Neutrophil (primary cell): ENCODE measurements at regions not wholly inside any gene's neighbourhood (a gene's known extent, or its start where the extent isn't known, plus 50 kb on each side); places are given as distances from the start of the nearest gene placed in this dataset.

ENCODE experiments used
- H3K27ac ChIP-seq: fragments of 200-600 bp; sonication (generic); 2 replicates; pipeline ENCODE4 v1.5.1; 2016; ENCODE audit warnings: mild to moderate bottlenecking, moderate library complexity
- H3K27me3 ChIP-seq: fragments of 200-600 bp; sonication (generic); 2 replicates; pipeline ENCODE4 v1.6.0; 2016; ENCODE audit warnings: mild to moderate bottlenecking
- H3K36me3 ChIP-seq: fragments of 200-600 bp; sonication (generic); 2 replicates; pipeline ENCODE4 v1.5.1; 2017
- H3K4me1 ChIP-seq, 2 experiments: fragments of 200-600 bp in 1 of 2; sonication (generic) in 1 of 2; 1 replicate in 1 of 2; 2 replicates in 1 of 2; pipeline versions ENCODE4 v1.5.1 to v1.6.1; 2013 to 2016; ENCODE audit warnings: low read depth in 1 of 2, low read length in 1 of 2, mild to moderate bottlenecking in 1 of 2, moderate library complexity in 1 of 2; ENCODE audit not compliant: control insufficient read depth in 1 of 2, insufficient read depth in 1 of 2
- H3K4me3 ChIP-seq, 2 experiments: fragments of 200-600 bp in 1 of 2; sonication (generic) in 1 of 2; 1 replicate in 1 of 2; 2 replicates in 1 of 2; pipeline ENCODE4 v1.5.1; 2013 to 2016; ENCODE audit warnings: low read depth in 1 of 2, low read length in 1 of 2, mild to moderate bottlenecking in 1 of 2, moderate library complexity in 1 of 2
- H3K9me3 ChIP-seq: fragments of 200-600 bp; sonication (generic); 2 replicates; pipeline ENCODE4 v1.5.1; 2016
- TF ChIP-seq, protein P1 (sequence below): fragments of 200-600 bp; sonication (generic); IDR thresholded peaks from 2 replicates; pipeline ENCODE4 v1.5.1; 2016; ENCODE audit warnings: antibody characterized with exemption

DNA sequence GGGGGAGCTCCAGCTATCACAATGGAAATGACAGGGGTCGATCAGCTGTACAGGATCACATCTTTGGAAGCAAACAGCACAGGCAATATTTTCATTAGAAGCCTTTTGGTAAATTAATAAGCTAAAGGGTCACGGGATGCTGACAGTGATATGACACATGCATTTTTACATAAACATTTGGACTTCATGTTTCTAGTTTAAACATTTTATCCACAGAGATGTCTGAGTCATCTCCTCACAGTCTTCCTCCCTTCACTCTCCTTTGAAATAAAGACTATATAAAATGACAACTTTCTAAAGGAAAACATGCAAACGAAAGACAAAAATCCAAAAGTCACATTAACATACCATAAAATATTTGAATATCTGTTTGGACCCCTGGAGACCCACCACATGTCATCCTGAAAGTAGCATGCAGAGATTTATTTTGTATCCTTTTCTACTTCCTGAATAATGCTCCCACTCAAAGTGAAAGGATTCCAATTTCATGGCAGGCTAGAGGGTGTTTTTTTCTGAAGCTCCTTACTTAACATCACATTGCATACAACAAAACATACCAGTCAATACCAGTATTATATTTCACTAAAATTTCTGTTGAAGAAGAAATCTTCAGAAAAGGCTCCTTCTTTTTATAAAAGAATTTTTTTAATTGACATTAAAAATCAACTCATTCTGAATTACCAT is 200.1 kb upstream of the PPARGC1A start:
- Histone ChIP-seq H3K27ac (no peak overlapping the region), H3K36me3 (no peaks in the 10 kb centered on the region), H3K4me3 (no peak overlapping the region), H3K9me3 (no peaks in the 10 kb centered on the region), H3K4me1 (no peaks in the 10 kb centered on the region), H3K27me3 (no peaks in the 10 kb centered on the region)
- TF ChIP-seq, protein P1, sequence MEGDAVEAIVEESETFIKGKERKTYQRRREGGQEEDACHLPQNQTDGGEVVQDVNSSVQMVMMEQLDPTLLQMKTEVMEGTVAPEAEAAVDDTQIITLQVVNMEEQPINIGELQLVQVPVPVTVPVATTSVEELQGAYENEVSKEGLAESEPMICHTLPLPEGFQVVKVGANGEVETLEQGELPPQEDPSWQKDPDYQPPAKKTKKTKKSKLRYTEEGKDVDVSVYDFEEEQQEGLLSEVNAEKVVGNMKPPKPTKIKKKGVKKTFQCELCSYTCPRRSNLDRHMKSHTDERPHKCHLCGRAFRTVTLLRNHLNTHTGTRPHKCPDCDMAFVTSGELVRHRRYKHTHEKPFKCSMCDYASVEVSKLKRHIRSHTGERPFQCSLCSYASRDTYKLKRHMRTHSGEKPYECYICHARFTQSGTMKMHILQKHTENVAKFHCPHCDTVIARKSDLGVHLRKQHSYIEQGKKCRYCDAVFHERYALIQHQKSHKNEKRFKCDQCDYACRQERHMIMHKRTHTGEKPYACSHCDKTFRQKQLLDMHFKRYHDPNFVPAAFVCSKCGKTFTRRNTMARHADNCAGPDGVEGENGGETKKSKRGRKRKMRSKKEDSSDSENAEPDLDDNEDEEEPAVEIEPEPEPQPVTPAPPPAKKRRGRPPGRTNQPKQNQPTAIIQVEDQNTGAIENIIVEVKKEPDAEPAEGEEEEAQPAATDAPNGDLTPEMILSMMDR, result no peak

DNA sequence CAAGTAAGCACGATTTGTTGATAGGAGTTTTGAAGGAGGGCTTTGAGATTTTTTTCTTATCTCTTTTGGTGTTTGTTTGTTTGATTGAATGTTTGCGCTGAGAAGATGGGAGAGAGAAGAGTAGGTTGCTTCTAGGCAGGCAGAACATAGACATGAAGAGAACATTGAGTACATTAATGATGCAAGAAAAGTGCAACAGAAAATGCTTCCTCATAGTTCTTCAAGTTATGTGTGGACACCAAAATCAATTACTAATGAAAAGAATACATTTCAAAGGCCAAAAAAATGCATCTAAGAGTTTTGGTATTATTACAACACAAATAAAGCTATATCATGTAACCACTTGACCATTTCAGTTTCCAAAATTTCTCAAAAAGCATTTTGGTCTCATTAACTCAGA is 191.0 kb upstream of the PPARGC1A start:
- Histone ChIP-seq H3K27ac (no peak overlapping the region), H3K4me1 (no peaks in the 10 kb centered on the region), H3K27me3 (no peaks in the 10 kb centered on the region), H3K4me3 (no peak overlapping the region), H3K9me3 (no peaks in the 10 kb centered on the region), H3K36me3 (no peaks in the 10 kb centered on the region)
- TF ChIP-seq, protein P1, result no peak

DNA sequence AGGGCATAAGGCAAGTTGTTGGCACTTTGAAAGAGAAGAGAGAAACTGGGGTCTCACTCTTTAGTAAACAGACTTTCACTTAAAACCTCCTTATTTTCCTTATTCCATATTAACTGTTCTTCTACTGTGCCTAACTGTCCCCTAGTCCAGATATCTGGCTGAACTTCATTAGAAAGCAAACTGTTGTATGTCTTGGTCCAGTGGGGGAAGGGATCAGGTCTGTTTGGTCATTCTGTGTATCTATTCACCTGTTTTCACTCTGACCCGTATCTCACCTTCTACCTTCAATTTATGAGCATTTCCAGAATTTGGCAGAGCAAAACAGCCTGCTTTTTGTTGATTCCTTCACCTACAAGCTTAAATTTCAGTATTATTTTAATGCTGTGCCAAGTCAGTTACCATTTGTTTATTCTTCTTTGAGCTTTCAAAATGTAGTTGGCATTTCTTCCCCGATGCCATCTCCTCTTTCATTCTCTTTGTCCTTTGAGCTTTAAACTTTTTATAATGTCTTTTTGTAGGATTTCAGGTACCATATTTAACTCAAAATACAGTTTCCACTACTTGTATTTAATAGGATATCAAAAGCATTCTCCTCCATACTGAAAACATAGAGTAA is 188.6 kb upstream of the PPARGC1A start:
- H3K9me3 ChIP-seq, result no peaks in the 10 kb centered on the region
- TF ChIP-seq, protein P1, result no peak
- H3K27ac ChIP-seq, result no peak overlapping the region
- H3K4me3 ChIP-seq, result no peak overlapping the region
- H3K4me1 ChIP-seq, result no peaks in the 10 kb centered on the region
- H3K27me3 ChIP-seq, result no peaks in the 10 kb centered on the region
- no peaks in the 10 kb centered on the region for H3K36me3 ChIP-seq

DNA sequence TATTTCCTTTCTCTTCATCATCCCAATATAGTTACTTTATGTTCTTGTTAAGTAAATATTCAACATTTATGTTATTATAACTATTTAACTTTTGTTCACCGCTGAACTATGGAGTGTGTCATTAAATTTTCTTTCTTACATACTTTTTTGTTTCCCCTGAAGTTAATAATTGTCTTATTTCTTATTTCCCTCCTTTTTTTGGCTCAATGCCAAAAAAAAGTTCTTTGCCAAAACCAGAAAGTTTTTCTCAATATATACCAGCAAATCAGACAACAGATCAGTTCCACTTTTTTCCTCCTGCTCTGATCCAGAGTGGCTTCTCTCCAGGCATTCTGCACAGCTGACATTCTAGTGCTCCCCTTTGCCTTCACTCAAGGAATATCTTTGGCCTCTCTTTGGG is 187.0 kb upstream of the PPARGC1A start:
- Histone ChIP-seq H3K4me3 (no peak overlapping the region), H3K36me3 (no peaks in the 10 kb centered on the region), H3K4me1 (no peaks in the 10 kb centered on the region), H3K27ac (no peak overlapping the region), H3K27me3 (no peaks in the 10 kb centered on the region), H3K9me3 (no peaks in the 10 kb centered on the region)
- TF ChIP-seq, protein P1, result no peak

DNA sequence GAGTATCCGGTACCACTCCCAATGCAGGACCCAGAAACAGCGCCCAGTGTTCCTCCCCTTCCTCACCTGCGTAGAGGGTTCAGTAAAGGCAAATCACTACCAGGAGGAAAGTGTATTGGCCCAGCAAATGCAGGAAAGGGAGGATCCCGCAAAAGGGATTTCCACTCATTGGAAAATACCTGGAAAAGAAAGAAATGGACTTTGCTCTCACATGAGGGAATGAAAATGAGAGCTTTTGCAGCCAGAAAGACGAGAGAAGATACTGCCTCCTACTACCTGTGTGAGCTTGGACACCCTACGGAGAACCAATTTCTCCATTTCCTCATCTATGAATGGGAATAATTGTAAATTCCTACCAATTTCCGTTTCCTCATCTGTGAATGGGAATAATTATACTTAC is 184.1 kb upstream of the PPARGC1A start:
- no peaks in the 10 kb centered on the region for H3K27me3 ChIP-seq
- no peaks in the 10 kb centered on the region for H3K4me1 ChIP-seq
- no peaks in the 10 kb centered on the region for H3K9me3 ChIP-seq
- TF ChIP-seq, protein P1, result no peak
- no peak overlapping the region for H3K4me3 ChIP-seq
- no peak overlapping the region for H3K27ac ChIP-seq
- H3K36me3 ChIP-seq, result no peaks in the 10 kb centered on the region
